CD4-positive, alpha-beta T cell treated with Interleukin-4 for 1 hour (primary cell): ENCODE measurements at regions not wholly inside any gene's neighbourhood (a gene's known extent, or its start where the extent isn't known, plus 50 kb on each side); places are given as distances from the start of the nearest gene placed in this dataset.

ENCODE experiments used
- DNase-seq, 2 donors: peaks; one replicate each; pipeline ENCODE4 v3.0.0-alpha.2; 2020 to 2022

DNA sequence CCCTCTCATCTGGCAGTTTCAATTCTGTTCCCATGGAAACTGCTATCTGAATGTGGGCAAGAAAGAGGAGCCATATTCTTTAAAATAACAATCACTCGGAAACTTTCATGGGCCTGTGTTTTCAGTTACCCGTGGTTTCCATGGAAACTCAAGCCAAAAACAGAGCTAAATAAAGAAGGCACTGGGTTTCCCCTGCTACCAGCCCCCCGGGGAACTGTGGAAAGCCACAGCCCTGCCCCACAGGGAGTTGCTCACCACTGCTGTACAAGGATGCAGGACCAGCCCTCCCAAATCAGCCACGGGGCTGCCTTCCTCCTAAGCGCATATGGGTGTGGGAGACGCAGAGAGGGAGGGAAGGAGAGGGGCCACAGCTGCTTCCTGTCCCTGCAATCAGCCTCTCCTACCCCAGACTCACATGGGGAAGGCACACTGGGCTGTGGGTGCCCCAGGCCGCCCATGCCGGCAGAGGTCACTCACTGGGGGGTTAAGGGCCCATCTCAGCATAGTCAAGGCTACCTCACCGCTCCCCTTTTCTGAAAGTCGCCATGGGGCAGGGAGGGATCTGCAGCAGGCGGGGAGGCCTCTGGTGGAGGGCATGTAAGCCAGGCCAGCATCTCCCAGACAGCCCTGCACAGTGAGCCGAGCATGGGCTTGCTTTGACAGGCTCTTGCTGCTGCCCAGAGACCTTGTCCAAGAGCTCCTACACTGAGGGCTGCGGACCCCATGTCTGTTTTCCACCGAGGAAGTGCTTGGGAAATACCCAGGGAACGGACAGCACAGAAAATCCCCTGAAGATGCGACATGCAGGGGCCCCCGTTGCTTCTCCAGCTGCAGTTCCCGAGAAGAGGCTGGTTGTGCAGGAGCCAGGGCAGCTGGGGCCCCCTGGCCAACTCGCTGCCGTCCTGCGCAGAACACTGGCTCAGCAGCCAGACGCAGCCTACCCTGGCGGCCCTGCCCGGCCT, 157.3 kb upstream of the PPP2R2D start:
- peak; percentile 1 to 61 for DNase-seq

DNA sequence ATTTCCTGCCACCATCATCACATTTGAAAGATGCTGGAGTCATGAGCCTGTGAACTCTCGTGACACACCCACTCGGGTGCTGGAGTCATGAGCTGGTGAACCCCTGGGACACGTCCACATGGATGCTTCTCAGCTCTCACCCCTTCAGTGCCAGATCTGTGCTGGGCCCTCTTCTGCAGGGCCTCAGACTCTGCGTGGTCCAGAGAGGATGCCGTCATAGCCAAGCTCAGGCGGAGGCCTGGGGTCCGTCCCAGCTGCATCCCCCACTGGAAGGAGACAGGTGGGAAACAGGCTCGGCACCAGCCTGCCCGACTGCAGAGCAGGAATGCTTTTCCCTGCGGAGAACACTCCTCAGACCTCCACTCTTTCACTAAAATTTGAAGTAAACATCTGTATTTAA, 156.5 kb upstream of the PPP2R2D start:
- no peak for DNase-seq

DNA sequence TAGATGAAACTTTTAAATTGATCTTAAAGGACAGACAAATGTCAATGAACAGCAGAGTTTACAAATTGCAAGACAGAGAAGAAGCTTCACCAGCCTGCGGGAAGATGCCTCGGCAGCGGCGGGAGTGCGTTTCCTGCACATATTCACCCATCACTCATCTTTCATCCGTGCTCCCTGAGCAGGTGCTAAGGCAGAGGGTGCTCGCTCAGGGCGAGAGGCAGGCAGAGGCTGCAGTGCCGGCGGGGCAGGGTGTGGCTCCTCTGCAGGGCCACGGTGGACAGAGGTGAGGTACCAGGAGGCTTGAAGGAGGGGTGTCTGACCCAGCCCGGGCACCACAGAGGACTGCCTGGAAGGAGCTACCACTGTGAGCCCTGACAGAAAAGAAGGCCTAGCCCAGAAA, 155.2 kb upstream of the PPP2R2D start:
- no peak for DNase-seq

DNA sequence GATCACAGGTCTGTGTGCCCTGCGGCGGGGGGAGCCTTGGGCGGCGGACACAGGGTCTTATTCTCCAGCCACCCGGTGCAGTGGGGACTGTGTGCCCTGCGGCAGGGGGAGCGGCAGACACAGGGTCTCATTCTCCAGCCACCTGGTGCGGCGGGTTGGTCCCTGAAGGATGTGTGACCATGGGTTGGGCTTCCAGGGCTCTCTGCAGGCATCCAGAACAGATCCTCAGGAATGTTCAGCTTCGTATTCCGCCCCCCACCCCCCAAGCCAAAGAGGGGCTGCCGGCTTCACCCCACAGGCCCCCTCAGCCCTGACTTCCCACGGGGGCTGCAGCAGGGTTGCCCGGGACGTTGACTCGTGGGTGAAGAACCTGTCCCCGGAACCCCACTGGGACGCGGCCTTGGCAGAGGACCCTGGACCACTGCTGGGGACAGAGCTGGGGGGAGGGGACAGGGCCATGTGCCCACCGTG, 154.5 kb upstream of the PPP2R2D start:
- DNase-seq: no peak

DNA sequence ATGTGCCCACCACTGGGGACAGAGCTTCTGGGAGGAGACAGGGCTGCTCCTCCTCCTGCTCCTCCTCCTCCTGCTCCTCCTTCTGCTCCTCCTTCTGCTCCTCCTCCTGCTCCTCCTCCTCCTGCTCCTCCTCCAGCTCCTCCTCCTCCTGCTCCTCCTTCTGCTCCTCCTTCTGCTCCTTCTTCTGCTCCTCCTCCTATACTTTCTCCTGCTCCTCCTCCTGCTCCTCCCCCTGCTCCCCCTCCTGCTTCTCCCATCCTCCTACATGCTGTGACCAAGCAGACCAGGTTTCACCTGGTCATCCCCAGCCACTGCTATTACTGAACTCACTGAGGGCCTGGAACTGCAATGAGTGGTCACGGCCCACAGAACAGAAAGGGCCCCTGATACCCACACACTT, 154.0 kb upstream of the PPP2R2D start:
- no peak for DNase-seq

DNA sequence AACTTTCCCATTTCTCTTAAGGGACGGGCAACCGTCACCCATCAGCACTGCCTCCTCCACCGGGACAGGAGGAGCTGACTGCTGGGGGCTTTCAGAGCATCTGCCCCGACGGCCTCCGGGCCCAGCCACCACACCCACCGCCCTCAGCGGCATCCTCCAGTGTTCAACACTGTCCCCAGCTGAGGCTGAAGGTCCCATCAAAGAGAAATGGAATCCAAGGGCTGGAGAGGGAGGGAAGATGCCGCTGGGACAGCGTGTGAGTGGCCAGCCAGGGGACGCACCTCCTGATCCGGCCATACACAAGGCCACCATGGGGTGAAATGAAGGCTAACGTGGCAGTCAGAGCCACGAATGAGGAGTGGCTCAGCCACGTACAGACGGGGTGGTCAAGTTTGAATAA, 153.6 kb upstream of the PPP2R2D start:
- DNase-seq: no peak

DNA sequence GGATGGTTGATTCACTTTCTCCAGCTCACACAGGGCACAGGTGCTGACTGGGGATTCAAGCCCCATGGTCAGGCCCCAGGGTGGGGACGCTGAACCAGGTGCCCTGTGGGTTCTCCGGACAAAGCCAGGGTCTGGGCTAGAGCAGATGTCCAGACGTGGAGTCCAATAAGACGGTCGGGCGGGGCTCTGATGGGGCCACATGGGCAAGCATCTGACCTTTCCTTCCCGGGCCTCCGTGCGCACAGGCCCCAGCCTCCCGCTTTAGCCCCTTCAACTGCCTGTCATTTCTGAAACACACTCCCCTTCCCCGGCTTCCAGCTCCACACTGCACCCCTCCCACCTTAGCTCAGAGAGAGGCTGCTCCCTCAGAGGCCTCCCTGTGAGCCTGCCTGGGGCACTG, 153.0 kb upstream of the PPP2R2D start:
- DNase-seq: no peak

DNA sequence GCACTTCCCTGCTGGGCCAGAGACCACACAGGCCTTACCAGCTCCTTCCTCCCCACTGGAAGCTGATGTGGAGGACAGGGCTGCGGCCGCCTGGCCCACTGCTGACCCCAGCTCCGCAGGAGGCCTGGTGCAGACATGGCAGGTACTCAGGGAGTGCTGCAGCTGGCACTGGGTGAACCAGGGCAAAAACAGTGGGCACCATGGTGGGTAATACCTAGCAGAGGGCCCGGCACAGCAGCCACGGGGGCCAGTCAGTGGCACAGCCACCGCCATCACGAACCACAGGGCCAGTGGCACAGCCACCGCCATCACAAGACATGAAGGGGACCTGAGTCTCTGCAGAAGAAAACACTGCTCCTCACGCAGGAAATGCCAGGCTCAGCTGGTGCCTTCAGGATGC, 152.6 kb upstream of the PPP2R2D start:
- DNase-seq: no peak

DNA sequence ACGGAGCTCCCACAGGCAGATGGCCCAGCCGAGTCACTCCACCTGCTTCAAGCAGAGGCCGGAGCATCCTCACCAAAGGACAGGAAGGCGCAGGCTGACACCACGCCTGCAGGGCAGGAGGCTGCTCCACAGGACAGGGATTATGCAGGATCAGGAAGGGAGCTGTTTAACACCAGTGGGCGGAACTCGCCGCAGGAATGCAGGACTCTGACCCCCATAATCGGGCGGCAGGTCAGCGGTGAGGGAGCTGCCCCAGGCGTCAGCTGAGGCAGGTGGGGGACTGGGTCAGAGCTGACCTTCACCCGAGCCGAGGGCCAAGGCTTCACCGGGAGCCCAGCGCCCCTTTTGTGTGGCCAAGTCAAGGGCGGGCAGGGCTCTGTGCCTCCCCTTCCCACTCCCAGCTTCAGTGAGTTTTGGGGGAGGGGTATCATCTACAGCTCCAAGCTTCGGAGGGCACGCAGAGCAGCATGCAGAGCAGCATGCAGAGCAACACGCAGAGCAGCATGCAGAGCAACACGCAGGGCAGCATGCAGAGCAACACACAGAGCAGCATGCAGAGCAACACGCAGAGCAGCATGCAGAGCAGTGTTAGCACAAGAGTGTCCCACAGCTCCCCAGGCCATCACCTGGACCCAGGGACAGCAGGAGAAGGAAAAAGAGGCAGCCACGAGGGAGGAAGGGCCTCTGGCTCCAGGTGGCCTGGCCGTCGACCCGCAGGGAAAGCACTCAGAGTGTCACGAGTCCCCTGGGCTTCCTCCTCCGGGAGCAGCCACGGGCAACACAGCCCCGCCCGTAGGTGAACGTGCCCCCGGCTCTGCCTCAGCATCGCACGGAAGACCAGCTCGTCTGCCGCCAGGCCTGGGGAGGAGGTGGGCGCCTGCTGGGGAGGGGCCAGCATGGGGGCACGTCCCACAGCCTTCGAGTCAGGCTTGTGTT, 151.7 kb upstream of the PPP2R2D start:
- DNase-seq: no peak

DNA sequence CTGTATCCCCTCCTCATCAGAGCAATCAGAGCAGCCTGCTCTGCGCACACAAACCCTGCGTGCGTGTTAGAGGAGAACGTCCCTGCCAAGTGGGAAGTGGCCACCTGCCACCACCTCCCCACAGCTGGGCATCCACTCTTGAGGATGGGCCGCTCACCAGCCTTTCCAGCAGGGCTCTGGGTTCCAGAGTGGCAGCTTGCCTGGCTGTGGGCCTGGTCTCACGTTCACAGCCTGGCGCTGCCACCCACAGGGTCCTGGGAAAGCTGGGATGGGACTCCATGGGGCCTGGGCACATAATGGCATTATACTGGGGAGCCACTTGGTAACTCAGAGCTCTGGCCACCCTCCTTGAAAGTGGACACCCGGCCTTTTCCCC, 151.1 kb upstream of the PPP2R2D start:
- no peak for DNase-seq

DNA sequence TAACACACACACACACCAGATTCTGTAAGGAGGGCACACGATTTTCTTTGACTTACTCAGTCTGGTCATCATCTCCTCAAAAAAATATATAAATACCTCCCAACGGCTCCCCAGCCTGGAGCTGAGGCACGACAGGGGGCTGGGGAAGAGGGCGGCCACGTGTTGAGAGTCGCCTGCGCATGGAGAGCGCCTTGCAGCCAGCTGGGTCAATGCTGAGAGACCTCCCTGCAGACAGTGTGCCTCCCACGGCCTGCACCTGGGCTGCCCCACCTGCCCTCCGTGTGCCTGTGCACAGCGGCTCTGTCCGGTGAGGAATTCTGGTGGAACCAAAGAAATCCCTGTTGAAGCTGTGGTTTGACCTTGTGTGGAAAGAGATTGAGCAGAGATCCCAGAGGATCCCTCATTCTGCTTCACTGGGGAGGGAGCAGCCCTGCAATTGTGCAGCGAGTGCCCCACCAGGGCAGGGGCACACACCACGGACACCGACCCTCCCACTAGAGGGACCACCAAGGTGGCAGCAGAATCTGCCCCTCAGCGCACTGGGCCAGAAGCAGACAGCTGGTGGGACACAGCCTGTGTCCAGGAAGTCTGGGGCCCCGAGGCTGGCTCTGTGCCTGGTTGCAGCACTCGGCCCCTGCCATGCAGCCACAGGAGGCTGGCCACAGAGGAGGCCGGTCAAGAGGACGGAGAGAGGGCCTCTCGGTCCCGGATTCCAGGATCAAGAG, 150.5 kb upstream of the PPP2R2D start:
- DNase-seq: no peak

DNA sequence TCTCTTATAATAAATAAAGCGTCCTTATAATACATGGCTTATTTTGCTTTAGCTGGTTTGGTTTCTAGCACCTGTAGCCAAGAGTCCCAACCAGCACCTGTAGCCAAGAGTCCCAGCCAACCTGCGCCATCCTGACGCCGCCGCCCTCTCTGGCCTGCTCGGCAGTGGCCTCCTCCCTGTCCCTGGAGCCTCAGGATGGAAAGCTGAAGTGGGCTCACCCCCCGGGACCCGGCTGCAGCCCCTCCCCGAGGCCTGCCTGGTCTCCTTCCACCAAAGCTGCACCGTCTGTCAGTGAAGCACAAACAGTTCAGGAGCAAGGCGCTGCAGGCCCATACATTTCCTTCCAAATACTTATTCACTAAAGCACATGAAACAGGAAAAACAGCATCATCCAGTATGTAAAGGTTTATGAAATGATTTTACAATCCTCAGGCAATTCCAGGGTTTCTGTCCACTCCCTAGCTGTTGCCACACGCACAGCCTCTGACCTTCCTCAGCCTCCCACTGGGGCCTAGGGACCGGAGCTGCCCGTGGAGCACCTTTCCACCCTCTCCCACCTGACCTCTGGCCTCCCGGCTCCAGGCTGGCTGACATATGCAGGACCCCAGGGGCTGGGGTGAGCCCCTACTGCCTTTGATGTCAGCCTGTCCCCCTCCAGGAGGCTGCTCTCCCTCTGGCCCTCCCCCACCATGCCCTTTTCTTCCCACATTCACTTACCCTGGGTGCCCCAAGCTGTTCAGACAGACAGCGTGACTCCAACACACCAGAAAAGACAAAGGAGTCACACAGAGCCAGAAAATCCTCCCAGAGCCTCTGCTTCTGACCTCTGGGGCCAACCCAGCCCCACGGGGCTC, 149.6 kb upstream of the PPP2R2D start:
- no peak for DNase-seq

DNA sequence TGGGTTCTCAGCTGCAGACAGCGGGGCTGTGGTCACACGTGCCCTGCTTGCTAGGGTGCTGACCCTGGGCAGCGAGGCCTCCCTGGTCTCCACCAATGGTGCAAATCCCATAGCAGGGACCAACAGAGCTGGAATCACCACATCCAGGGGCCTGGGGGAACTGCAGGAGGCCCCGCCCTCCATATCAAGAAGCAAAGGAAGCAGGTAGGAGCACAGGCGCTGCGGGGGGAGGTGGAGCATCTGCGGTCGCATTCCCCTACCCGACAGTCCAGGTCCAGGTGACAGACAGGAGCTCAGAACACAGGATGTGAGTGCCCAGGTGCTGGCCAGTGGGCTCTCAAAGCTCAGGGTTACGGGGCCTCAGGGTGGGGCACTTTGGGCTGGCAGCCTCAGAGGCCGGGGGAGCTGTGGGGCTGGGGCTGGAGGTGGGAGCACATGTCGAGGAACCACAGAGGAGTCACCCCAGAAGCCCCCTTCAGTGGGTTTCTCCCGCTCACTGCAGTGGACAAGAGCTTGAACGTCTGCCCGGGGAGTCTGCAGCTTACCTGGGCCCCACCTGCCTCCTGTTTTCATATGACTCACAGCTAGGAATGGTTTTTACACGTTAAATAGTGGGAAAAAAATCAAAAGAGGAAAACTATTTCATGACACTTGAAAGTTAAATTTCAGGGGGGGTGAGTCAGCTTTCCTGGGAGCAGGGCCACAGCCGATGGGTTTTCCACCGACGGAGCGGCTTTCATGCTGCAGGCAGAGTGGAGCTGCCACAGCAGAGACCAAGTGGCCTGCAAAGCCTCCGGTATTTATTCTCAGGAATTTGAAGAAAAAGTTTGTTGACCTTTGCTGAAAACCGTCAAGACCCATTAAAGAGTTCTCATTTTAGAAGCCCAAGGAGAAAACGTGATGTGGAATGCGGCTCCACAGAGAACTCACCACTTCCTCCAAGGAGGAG, 148.7 kb upstream of the PPP2R2D start:
- no peak for DNase-seq

DNA sequence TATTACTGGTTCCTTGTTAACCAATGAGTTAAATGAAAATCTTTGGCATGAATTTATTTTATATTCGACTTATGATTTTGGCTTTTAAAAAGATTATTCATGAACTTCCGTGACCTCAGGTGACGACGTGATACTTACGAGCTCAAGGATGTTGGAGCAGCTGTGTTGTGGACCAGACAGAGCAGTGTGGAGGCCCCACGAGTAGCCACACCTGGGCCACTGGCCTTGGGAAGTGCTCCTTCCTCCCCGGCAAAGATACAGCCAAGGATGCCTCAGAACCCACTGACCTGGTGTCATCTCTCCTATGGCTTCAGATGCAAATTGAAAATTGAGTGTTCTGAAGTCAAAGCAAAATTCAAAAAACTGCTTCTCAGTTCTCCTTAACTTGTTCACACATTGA, 147.5 kb upstream of the PPP2R2D start:
- no peak for DNase-seq

DNA sequence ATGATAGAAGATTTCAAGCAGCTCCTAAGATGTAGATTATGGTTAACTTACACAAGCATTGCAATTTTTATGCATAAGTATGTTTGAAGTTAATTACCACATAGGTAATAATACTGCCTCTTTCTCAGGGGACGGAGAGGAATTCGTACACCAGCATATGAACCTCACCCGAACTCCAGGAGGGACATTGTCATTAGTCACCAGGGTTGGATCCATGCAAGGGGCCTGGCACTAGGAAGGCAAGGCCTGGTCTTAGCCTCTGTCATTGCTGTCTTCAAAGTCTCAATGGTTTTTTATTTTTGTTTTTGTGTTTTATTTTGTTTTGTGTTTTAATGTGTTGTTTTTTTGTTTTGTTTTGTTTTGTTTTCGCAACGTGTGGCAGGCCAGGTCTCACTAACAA, 145.6 kb upstream of the PPP2R2D start:
- DNase-seq: no peak

DNA sequence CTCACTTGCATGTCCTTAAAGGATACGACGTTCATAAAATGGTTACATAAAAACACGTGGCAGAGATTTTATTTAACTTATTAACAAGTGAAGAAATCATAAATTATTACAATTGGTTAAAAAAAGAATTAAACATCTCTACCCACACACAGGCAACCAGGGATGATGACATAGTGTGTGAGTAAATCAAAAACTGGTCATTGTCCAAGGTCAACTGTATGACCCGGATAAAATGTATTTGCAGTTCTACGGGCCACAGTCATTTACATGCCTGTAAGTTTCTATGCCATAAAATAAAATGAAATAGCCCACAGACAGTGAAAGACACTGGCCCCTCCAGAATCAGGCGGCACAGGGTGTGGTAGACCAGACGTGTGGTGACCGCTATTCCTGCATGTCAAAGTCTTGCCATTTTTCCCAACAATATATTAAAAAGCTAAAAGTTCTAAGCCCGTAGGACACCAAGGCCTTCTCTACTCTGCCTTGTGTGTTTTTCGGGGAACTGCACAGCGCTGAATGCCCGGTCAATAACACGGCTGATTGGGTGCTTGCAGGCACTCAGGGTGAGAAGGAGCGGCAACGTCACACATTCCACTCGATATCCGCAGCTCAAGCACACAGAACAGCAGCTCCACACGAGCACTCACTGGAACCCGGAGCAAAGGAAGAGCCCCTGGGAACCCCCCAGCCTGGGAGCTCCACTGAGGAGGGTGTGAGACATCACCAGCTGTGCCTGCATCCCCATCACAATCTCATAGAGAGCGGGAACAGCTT, 143.3 kb upstream of the PPP2R2D start:
- DNase-seq: no peak

DNA sequence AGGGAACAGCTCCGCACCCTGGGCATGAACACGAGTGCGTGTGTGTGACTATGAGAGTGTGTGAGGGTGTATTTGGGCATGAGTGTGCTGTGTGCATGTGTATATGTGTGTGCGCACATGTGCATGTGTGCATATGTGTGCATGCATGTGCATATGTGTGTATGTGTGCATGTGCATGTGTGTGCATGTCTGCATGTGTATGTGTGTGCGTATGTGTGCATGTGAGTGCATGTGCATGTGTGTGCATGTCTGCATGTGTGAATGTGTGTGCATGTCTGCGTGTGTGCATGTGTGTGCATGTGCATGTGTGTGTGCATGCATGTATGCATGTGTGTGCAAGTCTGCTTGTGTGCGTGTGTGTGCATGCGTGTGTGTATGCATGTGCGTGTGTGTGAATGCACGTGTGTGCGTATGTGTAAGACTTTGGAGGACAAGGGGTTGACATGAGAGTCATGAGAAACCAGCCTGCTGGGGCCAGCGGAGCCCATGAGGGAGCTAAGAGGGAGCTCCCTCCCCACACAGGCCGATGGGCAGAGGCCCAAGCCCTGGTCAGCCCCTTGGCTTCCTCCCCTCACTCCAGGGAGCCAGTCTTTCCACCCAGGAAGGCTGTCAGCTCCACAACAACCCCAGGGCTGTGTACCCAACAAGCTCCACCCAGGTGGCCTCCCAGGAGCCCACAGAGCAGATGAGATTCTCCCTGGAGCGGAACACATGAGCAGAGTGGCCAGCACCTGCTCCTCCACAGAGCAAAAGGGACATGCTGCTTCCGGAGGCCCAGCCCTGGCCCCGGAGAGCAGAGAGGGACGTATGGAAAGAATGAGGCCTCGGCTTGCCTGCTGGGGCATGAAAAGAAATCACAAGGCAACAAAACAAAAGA, 142.5 kb upstream of the PPP2R2D start:
- DNase-seq: no peak

DNA sequence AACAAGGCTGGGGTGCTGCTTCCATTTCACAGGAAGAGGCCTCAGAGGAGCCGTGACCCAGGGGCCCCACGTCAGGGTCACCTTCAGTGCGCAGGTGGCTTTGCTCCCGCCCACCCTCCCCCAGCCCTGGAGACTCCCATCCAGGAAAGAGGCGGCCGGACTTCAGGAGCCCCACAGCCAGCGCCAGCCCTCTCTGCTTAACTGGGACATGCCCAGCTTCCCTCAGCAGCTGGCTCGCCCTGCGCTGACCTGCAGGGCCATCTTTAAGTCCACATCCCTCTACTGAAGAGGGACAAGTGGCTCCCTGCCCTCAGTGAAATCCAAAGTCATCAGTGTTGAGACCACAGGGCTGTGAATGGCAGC, 141.9 kb upstream of the PPP2R2D start:
- no peak for DNase-seq

DNA sequence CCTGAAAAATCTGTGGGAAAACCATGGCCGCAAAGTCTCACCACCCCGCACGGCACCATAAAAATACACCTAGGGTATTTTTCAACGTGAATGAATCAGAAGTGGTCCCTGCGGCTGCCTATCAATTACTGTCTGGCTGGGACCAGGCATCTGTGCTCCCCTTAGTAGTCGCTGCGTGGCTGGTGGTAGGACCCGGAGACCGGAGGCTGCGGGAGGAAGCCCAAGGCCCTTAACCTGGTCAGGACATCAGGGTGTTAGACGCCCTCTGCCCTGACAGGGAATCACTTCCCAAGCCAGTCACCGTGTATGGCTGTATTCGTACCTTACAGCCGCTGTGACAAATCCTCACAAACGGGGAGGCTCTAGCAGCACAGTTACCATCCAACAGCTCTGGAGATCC, 141.5 kb upstream of the PPP2R2D start:
- no peak for DNase-seq
